KG1 (cell line): ENCODE measurements at regions not wholly inside any gene's neighbourhood (a gene's known extent, or its start where the extent isn't known, plus 50 kb on each side); places are given as distances from the start of the nearest gene placed in this dataset.
"Not testable (repeated sequence)": the region's sequence is repeated elsewhere in the genome, so short reads cannot be mapped to it uniquely, and the experiment has no call there.

Experiments
- DNase-seq: peaks from one replicate; lab custom pipeline; 2025; lab: John Stamatoyannopoulos, UW

- no peak for DNase-seq
Observed at GRCh38 chr16:62751218-62751617, 715.0 kb upstream of the CDH8 start.

GRCh38 chr16:62741692-62742091, 705.5 kb upstream of the CDH8 start:
- DNase-seq, result no peak

- no peak for DNase-seq
Observed at GRCh38 chr16:62738666-62739460, 702.6 kb upstream of the CDH8 start.

GRCh38 chr16:62732092-62732491, 695.9 kb upstream of the CDH8 start:
- DNase-seq, result no peak

- not testable (repeated sequence) for DNase-seq
Observed at GRCh38 chr16:62724670-62725269, 688.5 kb upstream of the CDH8 start.

- no peak for DNase-seq
Observed at GRCh38 chr16:62720651-62721050, 684.4 kb upstream of the CDH8 start.

GRCh38 chr16:62717026-62717425, 680.8 kb upstream of the CDH8 start:
- DNase-seq, result no peak

GRCh38 chr16:62715701-62716100, 679.5 kb upstream of the CDH8 start:
- DNase-seq, result no peak

GRCh38 chr16:62712566-62712965, 676.3 kb upstream of the CDH8 start:
- no peak for DNase-seq

- DNase-seq, result no peak
Observed at GRCh38 chr16:62711797-62712196, 675.6 kb upstream of the CDH8 start.

GRCh38 chr16:62709794-62710193, 673.6 kb upstream of the CDH8 start:
- no peak for DNase-seq

- no peak for DNase-seq
Observed at GRCh38 chr16:62701426-62701825, 665.2 kb upstream of the CDH8 start.

- DNase-seq, result no peak
Observed at GRCh38 chr16:62700426-62701294, 664.4 kb upstream of the CDH8 start.

- DNase-seq, result no peak
Observed at GRCh38 chr16:62692685-62693084, 656.4 kb upstream of the CDH8 start.

- DNase-seq, result no peak
Observed at GRCh38 chr16:62681819-62682218, 645.6 kb upstream of the CDH8 start.

- no peak for DNase-seq
Observed at GRCh38 chr16:62678796-62679195, 642.6 kb upstream of the CDH8 start.

- no peak for DNase-seq
Observed at GRCh38 chr16:62676306-62676705, 640.1 kb upstream of the CDH8 start.

GRCh38 chr16:62665269-62665668, 629.0 kb upstream of the CDH8 start:
- no peak for DNase-seq

- DNase-seq, result no peak
Observed at GRCh38 chr16:62664566-62664965, 628.3 kb upstream of the CDH8 start.

GRCh38 chr16:62661435-62661834, 625.2 kb upstream of the CDH8 start:
- DNase-seq, result no peak

GRCh38 chr16:62657116-62657515, 620.9 kb upstream of the CDH8 start:
- DNase-seq, result no peak

GRCh38 chr16:62652441-62653120, 616.3 kb upstream of the CDH8 start:
- no peak for DNase-seq
